ENCODE measurements at regions not wholly inside any gene's neighbourhood (a gene's known extent, or its start where the extent isn't known, plus 50 kb on each side); places are given as distances from the start of the nearest gene placed in this dataset.
"Not testable (repeated sequence)": the region's sequence is repeated elsewhere in the genome, so short reads cannot be mapped to it uniquely, and the experiment has no call there.

- no peak for DNase-seq
These were observed 937.1 kb downstream of the TSN start for GRCh38 chr2:122692400-122693083.

GRCh38 chr2:122697415-122697814 is 942.0 kb downstream of the TSN start:
- no peak for DNase-seq

- no peak for DNase-seq
These were observed 948.2 kb downstream of the TSN start for GRCh38 chr2:122703676-122704075.

- DNase-seq: no peak
These were observed 948.7 kb downstream of the TSN start for GRCh38 chr2:122704109-122704563.

- no peak for DNase-seq
These were observed 950.3 kb downstream of the TSN start for GRCh38 chr2:122705746-122706145.

- DNase-seq: no peak
These were observed 951.3 kb downstream of the TSN start for GRCh38 chr2:122706757-122707223.

- no peak for DNase-seq
These were observed 951.9 kb downstream of the TSN start for GRCh38 chr2:122707224-122707824.

GRCh38 chr2:122710049-122710448 is 954.6 kb downstream of the TSN start:
- DNase-seq: no peak

- DNase-seq: no peak
These were observed 958.3 kb downstream of the TSN start for GRCh38 chr2:122713800-122714199.

- not testable (repeated sequence) for DNase-seq
These were observed 965.4 kb downstream of the TSN start for GRCh38 chr2:122720822-122721221.

- DNase-seq: no peak
These were observed 979.4 kb downstream of the TSN start for GRCh38 chr2:122734766-122735424.

GRCh38 chr2:122736279-122736678 is 980.8 kb downstream of the TSN start:
- DNase-seq: no peak

GRCh38 chr2:122737429-122738077 is 982.1 kb downstream of the TSN start:
- DNase-seq: no peak

GRCh38 chr2:122739732-122740593 is 984.5 kb downstream of the TSN start:
- DNase-seq: no peak

GRCh38 chr2:122740594-122740948 is 985.1 kb downstream of the TSN start:
- no peak for DNase-seq

- DNase-seq: no peak
These were observed 986.0 kb downstream of the TSN start for GRCh38 chr2:122741403-122741802.

- no peak for DNase-seq
These were observed 987.7 kb downstream of the TSN start for GRCh38 chr2:122743021-122743675.

GRCh38 chr2:122745603-122746002 is 990.2 kb downstream of the TSN start:
- no peak for DNase-seq

GRCh38 chr2:122747670-122748069 is 992.2 kb downstream of the TSN start:
- DNase-seq: no peak

GRCh38 chr2:122748552-122749011 is 993.1 kb downstream of the TSN start:
- DNase-seq: no peak
